ENCODE measurements at regions not wholly inside any gene's neighbourhood (a gene's known extent, or its start where the extent isn't known, plus 50 kb on each side); places are given as distances from the start of the nearest gene placed in this dataset.

- TF ChIP-seq PRDM6 (tag by site-specific recombination; IDR thresholded peaks at IDR 0.05) (no peak), ZNF354C (tag by site-specific recombination; IDR thresholded peaks at IDR 0.05; ENCODE audit: borderline replicate concordance, low read depth) (no peak), PRDM2 (tag by site-specific recombination; IDR thresholded peaks at IDR 0.05; ENCODE audit: borderline replicate concordance) (no peak), ZNF138 (tag by site-specific recombination; IDR thresholded peaks at IDR 0.05; ENCODE audit: borderline replicate concordance) (no peak), ZNF416 (tag by site-specific recombination; IDR thresholded peaks at IDR 0.05) (no peak), ZNF157 (tag by site-specific recombination; IDR thresholded peaks at IDR 0.05) (no peak), ZNF677 (tag by site-specific recombination; IDR thresholded peaks at IDR 0.05) (no peak)
Observed at GRCh38 chr14:44204061-44204835, 302.8 kb downstream of the FSCB start (continued).

GRCh38 chr14:44180975-44181374, 326.1 kb downstream of the FSCB start:
- TF ChIP-seq ZNF394 (tag by site-specific recombination; IDR thresholded peaks at IDR 0.05; ENCODE audit: borderline replicate concordance) (no peak), ZNF670 (tag by site-specific recombination; IDR thresholded peaks at IDR 0.05; ENCODE audit: low read depth) (no peak), ZNF843 (tag by site-specific recombination; IDR thresholded peaks at IDR 0.05) (no peak), GLI4 (tag by site-specific recombination; IDR thresholded peaks at IDR 0.05) (no peak), HIC1 (tag by site-specific recombination; IDR thresholded peaks at IDR 0.05) (no peak), ZNF211 (tag by site-specific recombination; IDR thresholded peaks at IDR 0.05; ENCODE audit: low read depth) (no peak), ZNF544 (tag by site-specific recombination; IDR thresholded peaks at IDR 0.05) (no peak)
- Histone ChIP-seq H3K4me1 (ENCODE audit: control insufficient read depth, insufficient read depth, low read length) (no peaks in the 10 kb centered on the region), H3K36me3 (ENCODE audit: control insufficient read depth in 2 of 2, insufficient read depth in 1 of 2, low read length in 2 of 2) (no peaks in the 10 kb centered on the region), H3K27ac (ENCODE audit: extremely low read depth, low read depth, low read length) (no peak overlapping the region), H3K4me3 (ENCODE audit: low read depth, low read length) (no peak overlapping the region), H3K9me3 (ENCODE audit: control insufficient read depth, insufficient read depth, low read depth, low read length) (no peaks in the 10 kb centered on the region)
- ChIA-PET CTCF (interaction anchor here (0.7 kb wide), 1 partner anchor 45 kb away, joined by 3 read pairs; no protein-coding TSS in a partner anchor), POLR2A (no interaction called here)

Data from HEK293 (cell line).